Right kidney (tissue), 1 donor: ENCODE measurements at regions not wholly inside any gene's neighbourhood (a gene's known extent, or its start where the extent isn't known, plus 50 kb on each side); places are given as distances from the start of the nearest gene placed in this dataset.
"Not testable (repeated sequence)": the region's sequence is repeated elsewhere in the genome, so short reads cannot be mapped to it uniquely, and the experiment has no call there.

Source experiments
- DNase-seq: peaks from one replicate; pipeline ENCODE4 v3.0.0-alpha.2; 2016

DNA sequence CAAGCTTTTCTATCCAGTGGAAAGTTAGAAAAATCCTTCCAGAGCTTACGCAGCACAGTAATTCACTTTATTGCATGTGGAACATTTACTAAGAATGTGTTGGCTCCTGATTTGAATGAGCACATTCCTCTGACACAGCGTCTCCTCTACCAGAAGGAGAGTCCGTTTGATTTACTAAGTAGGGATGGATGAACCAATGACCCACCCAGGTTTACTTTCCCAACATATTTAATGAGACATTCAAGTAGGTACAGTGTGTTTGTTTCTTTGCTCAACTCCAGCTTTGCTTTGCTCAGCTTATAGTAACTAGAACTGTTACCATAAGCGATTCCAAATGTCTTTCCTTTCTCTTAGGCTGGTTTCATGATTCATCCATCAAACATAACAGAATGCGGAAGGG, 161.7 kb downstream of the SMARCA1 start:
- no peak for DNase-seq

GRCh38 chrX:129360175-129360574, 163.1 kb downstream of the SMARCA1 start:
- no peak for DNase-seq

DNA sequence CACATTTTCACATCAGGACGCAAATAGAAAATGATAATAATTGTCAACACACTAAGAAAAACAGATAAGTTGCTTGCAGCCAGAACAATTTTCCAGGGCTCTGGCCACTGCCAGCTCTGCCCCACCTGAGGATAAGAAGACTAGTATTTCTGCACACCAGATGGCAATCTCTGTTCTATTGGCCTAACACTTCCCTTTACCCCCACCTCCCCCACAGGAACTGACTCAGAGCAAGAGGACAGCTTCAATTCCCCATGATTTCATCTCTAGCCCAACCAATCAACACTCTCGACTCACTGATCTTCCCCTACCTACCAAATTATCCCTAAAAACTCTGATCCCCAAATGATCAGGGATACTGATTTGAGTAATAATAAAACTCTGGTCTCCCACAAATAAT, 164.0 kb downstream of the SMARCA1 start:
- DNase-seq: no peak

DNA sequence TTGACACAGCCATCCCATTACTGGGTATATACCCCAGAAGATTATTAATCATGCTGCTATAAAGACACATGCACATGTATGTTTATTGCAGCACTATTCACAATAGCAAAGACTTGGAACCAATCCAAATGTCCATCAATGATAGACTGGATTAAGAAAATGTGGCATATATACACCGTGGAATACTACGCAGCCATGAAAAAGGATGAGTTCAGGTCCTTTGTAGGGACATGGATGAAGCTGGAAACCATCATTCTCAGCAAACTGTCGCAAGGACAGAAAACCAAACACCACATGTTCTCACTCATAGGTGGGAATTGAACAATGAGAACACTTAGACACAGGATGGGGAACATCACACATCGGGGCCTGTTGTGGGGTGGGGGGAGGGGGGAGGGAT, 165.9 kb downstream of the SMARCA1 start:
- DNase-seq: not testable (repeated sequence)

DNA sequence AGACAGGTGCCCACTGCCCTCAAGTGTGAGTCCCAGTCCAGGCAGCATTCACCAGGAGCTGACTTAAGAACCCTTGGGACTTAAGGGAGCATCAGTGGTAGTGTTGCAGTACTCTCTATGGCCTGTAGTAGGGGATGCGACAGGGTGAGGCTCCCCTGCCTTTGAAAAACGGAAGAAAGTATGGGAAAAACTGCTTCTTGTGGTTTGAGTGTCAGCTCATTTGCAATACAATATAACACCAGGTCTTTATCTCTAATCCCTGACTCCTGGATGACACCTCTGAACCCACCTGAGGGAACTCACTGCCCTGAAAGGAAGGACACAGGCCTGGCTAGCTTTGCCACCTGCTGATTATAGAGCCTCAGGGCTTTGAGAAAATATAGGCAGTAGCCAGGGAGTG, 176.0 kb downstream of the SMARCA1 start:
- DNase-seq: no peak

DNA sequence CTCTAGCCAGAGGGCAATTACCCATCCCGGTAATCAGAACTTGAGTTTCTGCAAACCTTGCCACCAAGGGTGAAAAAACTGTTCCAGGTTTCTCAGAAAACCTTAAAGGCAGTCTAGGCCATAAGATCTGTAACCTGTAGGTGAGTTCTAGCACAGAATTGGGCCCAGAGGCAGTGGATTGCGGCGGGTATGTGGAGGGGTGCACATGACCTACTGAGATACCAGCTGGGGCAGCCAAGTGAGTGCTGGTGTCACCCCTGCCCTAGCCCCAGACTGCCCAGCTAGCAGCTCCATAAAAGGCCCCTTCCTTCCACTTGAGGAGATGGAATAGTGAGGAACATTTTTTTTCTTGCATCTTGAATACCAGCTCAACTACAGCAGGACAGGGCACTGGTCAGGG, 176.7 kb downstream of the SMARCA1 start:
- DNase-seq: no peak

- DNase-seq: not testable (repeated sequence)
Observed at GRCh38 chrX:129337264-129337663, 186.0 kb downstream of the SMARCA1 start.

DNA sequence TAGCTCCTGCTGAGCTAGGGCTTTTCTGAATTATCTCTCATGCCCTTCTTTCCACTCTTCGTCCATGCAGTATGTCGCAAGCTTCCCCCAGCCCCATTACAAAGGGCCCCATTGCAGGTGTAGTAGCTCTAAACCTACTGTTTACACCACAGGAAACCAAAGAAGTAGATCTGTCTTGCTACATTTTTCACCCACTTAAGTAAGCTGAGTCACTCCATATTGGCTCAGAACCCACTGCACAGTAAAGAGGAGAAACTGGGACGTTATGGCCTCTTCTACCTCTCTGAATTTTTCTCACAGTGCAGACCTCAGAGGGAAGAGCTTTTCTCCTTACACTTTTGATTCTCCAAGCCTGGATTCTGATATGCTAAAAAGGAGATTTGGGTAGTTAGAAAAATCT, 200.2 kb downstream of the SMARCA1 start:
- no peak for DNase-seq

DNA sequence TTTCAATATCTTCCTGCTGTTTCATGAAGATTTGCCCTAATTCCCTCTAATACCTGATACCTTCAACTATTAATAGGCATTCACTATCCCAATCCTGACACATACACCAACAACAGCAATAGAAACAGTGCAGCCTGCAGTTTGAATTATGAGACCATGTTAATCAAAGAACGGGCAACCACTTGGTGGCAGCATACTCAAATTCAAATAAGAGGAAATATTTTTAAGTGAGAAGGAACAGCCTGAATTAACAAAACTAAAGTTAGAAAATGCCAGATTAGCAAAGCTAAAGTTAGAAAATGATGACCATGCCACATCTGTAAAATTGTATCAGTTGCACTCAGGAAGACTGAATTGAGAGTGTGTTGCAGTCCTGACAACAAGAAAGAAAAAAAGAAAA, 204.9 kb downstream of the SMARCA1 start:
- no peak for DNase-seq

DNA sequence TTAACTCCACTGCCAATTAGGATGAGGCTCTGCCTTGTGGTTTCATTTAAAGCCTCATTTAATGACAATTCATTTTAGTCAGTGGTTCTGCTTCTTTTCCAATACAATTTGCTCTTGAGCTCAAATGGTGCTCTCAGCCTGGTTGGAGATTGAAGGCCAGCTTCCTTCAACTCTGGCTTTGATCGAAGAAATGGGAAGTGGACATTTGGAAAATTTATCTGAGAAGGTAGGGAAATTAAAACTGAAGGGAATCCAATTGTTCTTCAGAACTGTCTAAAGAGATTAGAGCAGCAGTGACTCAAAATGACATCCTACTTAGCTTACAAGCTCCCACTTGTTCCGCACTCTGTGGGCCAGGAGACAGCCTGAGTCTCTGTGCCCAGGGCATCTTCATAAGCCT, 206.8 kb downstream of the SMARCA1 start:
- DNase-seq: no peak

GRCh38 chrX:129310000-129310399, 213.3 kb downstream of the SMARCA1 start:
- DNase-seq: no peak

GRCh38 chrX:129262912-129263311, 260.4 kb downstream of the SMARCA1 start:
- DNase-seq: no peak

DNA sequence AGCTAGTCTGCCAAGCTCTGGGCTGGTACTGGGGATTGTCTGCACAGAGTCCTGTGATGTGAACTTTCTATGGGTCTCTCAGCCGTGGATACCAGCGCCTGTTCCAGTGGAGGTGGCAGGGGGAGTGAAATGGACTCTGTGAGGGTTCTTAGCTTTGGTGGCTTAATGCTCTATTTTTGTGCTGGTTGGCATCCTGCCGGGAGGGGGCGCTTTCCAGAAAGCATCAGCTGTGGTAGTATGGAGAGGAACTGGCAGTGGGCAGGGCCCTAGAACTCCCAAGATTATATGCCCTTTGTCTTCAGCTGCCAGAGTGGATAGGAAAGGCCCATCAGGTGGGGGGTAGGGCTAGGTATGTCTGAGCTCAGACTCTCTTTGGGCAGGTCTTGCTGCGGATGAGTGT, 267.8 kb downstream of the SMARCA1 start:
- DNase-seq: not testable (repeated sequence)

DNA sequence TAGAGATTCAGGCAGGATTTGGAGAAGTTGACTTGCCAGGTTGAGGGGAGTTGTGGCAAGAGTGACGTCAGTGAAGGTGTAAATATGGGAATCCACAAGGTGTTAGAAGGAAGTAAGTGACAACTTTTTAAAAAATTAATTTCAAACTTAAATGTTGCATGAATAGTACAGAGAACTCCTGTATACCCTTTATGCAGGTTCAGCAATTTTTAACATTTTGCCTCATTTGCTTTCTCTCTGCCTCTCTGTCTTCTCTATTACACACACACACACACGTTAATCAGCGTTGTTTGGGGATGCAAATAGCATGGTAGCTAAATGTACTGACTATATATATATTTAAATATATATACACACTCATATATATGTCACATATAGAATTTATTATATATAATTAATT, 273.7 kb downstream of the SMARCA1 start:
- DNase-seq: no peak

- no peak for DNase-seq
Observed at GRCh38 chrX:129247642-129248041, 275.6 kb downstream of the SMARCA1 start.

GRCh38 chrX:129239371-129239770, 283.9 kb downstream of the SMARCA1 start:
- DNase-seq: no peak

- DNase-seq: no peak
Observed at GRCh38 chrX:129238011-129238410, 285.3 kb downstream of the SMARCA1 start.

- no peak for DNase-seq
Observed at GRCh38 chrX:129235903-129236302, 287.4 kb downstream of the SMARCA1 start.

GRCh38 chrX:129233786-129234185, 289.5 kb downstream of the SMARCA1 start:
- DNase-seq: no peak

DNA sequence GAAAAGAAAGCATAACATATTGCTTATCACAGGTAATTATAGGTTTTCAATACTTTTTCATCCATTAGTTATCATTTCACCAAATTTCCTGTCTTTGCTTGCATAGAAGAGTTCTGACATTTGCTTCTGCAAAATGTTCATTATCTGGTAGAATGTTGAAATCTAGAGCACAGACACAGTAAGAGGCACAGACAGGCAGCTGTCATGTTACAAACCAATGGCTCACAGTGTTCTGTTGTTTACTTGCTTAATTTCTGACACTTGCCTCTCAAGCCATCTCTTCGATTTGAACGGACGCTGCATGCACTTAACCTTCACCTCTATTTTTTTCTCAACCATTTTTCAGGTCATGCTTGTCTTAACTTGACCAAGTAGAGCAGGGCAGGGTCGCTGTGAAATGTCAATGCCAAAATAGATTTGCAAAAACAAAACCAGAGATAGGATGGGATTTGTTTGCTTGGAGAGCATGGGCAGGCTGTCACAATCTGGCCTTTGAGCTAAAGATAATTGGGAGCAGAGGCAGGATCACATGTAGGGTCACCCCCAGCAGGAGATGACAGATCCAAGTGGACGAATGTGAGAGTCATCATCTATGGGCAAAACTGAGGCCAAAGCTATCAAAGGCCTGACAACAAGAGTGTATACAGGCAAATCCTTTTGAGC, 292.3 kb downstream of the SMARCA1 start:
- DNase-seq: no peak

GRCh38 chrX:129230168-129230567, 293.1 kb downstream of the SMARCA1 start:
- no peak for DNase-seq

GRCh38 chrX:129227366-129227765, 295.9 kb downstream of the SMARCA1 start:
- no peak for DNase-seq

- no peak for DNase-seq
Observed at GRCh38 chrX:129193357-129193756, 329.9 kb downstream of the SMARCA1 start.

- no peak for DNase-seq
Observed at GRCh38 chrX:129188231-129188630, 335.1 kb downstream of the SMARCA1 start.

GRCh38 chrX:129176710-129177109, 346.6 kb downstream of the SMARCA1 start:
- DNase-seq: no peak
